ENCODE measurements at regions not wholly inside any gene's neighbourhood (a gene's known extent, or its start where the extent isn't known, plus 50 kb on each side); places are given as distances from the start of the nearest gene placed in this dataset.

GRCh38 chr10:128538671-128539070, 412.4 kb upstream of the MKI67 start:
- Histone ChIP-seq H3K4me3 (ENCODE audit: low read length in 2 of 2) (no peak overlapping the region), H3K36me3 (ENCODE audit: insufficient read depth, low read length) (no peaks in the 10 kb centered on the region), H3K4me1 (ENCODE audit: insufficient read depth, low read length) (no peaks in the 10 kb centered on the region), H3K9me3 (ENCODE audit: control insufficient read depth in 1 of 2, low read length in 2 of 2) (no peaks in the 10 kb centered on the region), H3K27ac (ENCODE audit: low read depth, low read length) (no peak overlapping the region), H3K27me3 (ENCODE audit: insufficient read depth, low read length) (peaks cover 6% of the 10 kb centered on the region)
- POLR2A ChIA-PET (ENCODE audit: partially characterized antibody) = no interaction called here
- Mint-ChIP-seq H3K27me3 (peaks cover 23 to 28% of the 10 kb centered on the region in 2 donors), H3K4me1 (no peaks in the 10 kb centered on the region), H3K9me3 (peaks cover 0 to 2% (median 0%) of the 10 kb centered on the region in 8 donors), H3K4me3 (no peak overlapping the region), H3K36me3 (no peaks in the 10 kb centered on the region), H3K27ac (no peak overlapping the region)
- intact Hi-C loops (cut with micrococcal nuclease) = no loop called here
- CTCF ChIA-PET (ENCODE audit: partially characterized antibody) = no interaction called here
- DNase-seq = no peak

- no peak overlapping the region for H3K4me3 ChIP-seq (ENCODE audit: low read length in 2 of 2)
- Mint-ChIP-seq H3K4me3 (no peak overlapping the region), H3K9me3 (peaks cover 0 to 2% (median 0%) of the 10 kb centered on the region in 8 donors), H3K4me1 (no peaks in the 10 kb centered on the region), H3K27ac (no peak overlapping the region), H3K27me3 (peaks cover 23 to 28% of the 10 kb centered on the region in 2 donors), H3K36me3 (no peaks in the 10 kb centered on the region)
- no peaks in the 10 kb centered on the region for H3K4me1 ChIP-seq (ENCODE audit: insufficient read depth, low read length)
- H3K9me3 ChIP-seq (ENCODE audit: control insufficient read depth in 1 of 2, low read length in 2 of 2) = no peaks in the 10 kb centered on the region
- H3K36me3 ChIP-seq (ENCODE audit: insufficient read depth, low read length) = no peaks in the 10 kb centered on the region
- peaks cover 6% of the 10 kb centered on the region for H3K27me3 ChIP-seq (ENCODE audit: insufficient read depth, low read length)
- ChIA-PET POLR2A (ENCODE audit: partially characterized antibody) (no interaction called here), CTCF (ENCODE audit: partially characterized antibody) (no interaction called here)
- intact Hi-C loops (cut with micrococcal nuclease) = no loop called here
- DNase-seq = no peak
- H3K27ac ChIP-seq (ENCODE audit: low read depth, low read length) = no peak overlapping the region
These were observed 413.4 kb upstream of the MKI67 start for GRCh38 chr10:128539510-128540127.

DNA sequence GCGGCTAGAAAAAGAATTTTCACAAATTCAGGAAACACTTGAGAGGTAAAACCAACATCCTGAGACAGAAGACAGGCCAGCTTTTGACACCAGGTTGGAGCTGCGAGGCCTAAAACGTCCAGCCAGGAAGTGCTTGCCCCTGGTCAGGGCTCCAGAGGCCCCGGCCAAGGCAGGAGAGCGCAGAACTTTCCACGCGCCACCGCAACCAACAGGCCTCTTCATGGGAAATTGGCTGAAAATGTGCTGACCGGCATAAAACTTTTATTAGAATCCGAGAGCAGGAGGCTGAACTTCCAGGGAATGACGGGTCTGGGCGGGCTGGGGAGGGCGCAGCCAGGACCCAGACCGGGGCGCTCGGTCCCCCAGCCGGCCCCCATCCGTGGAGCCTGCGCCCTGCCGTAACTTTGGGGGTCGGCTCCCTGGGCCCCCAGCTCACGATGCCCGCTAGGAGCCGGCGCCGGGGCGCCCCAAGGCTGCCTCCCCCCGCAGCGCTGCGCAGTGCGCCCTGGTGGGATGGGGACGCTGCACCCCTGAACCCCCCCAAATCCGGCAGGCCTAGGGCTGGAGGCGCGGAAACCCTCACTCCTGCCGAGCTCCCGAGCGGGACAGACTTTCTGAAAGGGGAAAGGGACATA, 414.0 kb upstream of the MKI67 start:
- H3K27me3 Mint-ChIP-seq = peaks cover 20 to 26% of the 10 kb centered on the region in 2 donors
- no peaks in the 10 kb centered on the region for H3K36me3 Mint-ChIP-seq
- POLR2A ChIA-PET (ENCODE audit: partially characterized antibody) = no interaction called here
- Histone ChIP-seq H3K4me3 (ENCODE audit: low read length in 2 of 2) (no peak overlapping the region), H3K36me3 (ENCODE audit: insufficient read depth, low read length) (no peaks in the 10 kb centered on the region), H3K27me3 (ENCODE audit: insufficient read depth, low read length) (peaks cover 6% of the 10 kb centered on the region), H3K27ac (ENCODE audit: low read depth, low read length) (no peak overlapping the region), H3K9me3 (ENCODE audit: control insufficient read depth in 1 of 2, low read length in 2 of 2) (no peaks in the 10 kb centered on the region), H3K4me1 (ENCODE audit: insufficient read depth, low read length) (no peaks in the 10 kb centered on the region)
- peaks cover 0 to 2% (median 0%) of the 10 kb centered on the region in 8 donors for H3K9me3 Mint-ChIP-seq
- no peak overlapping the region for H3K4me3 Mint-ChIP-seq
- intact Hi-C loops (cut with micrococcal nuclease) = no loop called here
- CTCF ChIA-PET (ENCODE audit: partially characterized antibody) = no interaction called here
- no peak overlapping the region for H3K27ac Mint-ChIP-seq
- no peak for DNase-seq
- no peaks in the 10 kb centered on the region for H3K4me1 Mint-ChIP-seq

GRCh38 chr10:128540781-128541761, 414.8 kb upstream of the MKI67 start:
- Mint-ChIP-seq H3K4me3 (no peak overlapping the region), H3K36me3 (no peaks in the 10 kb centered on the region), H3K27me3 (peaks cover 17 to 25% of the 10 kb centered on the region in 2 donors), H3K4me1 (no peaks in the 10 kb centered on the region), H3K9me3 (peaks cover 0 to 2% (median 0%) of the 10 kb centered on the region in 8 donors), H3K27ac (no peak overlapping the region)
- intact Hi-C loops (cut with micrococcal nuclease) = no loop called here
- Histone ChIP-seq H3K27me3 (ENCODE audit: insufficient read depth, low read length) (peaks cover 6% of the 10 kb centered on the region), H3K36me3 (ENCODE audit: insufficient read depth, low read length) (no peaks in the 10 kb centered on the region), H3K27ac (ENCODE audit: low read depth, low read length) (no peak overlapping the region), H3K9me3 (ENCODE audit: control insufficient read depth in 1 of 2, low read length in 2 of 2) (no peaks in the 10 kb centered on the region), H3K4me1 (ENCODE audit: insufficient read depth, low read length) (no peaks in the 10 kb centered on the region), H3K4me3 (ENCODE audit: low read length in 2 of 2) (no peak overlapping the region)
- POLR2A ChIA-PET (ENCODE audit: partially characterized antibody) = no interaction called here
- DNase-seq = no peak
- CTCF ChIA-PET (ENCODE audit: partially characterized antibody) = no interaction called here

- peaks cover 0 to 2% (median 0%) of the 10 kb centered on the region in 8 donors for H3K9me3 Mint-ChIP-seq
- H3K4me3 ChIP-seq (ENCODE audit: low read length in 2 of 2) = no peak overlapping the region
- H3K27me3 ChIP-seq (ENCODE audit: insufficient read depth, low read length) = peaks cover 6% of the 10 kb centered on the region
- H3K4me3 Mint-ChIP-seq = no peak overlapping the region
- no peak overlapping the region for H3K27ac Mint-ChIP-seq
- intact Hi-C loops (cut with micrococcal nuclease) = no loop called here
- H3K4me1 Mint-ChIP-seq = no peaks in the 10 kb centered on the region
- H3K9me3 ChIP-seq (ENCODE audit: control insufficient read depth in 1 of 2, low read length in 2 of 2) = no peaks in the 10 kb centered on the region
- ChIA-PET CTCF (ENCODE audit: partially characterized antibody) (no interaction called here), POLR2A (ENCODE audit: partially characterized antibody) (no interaction called here)
- no peaks in the 10 kb centered on the region for H3K4me1 ChIP-seq (ENCODE audit: insufficient read depth, low read length)
- no peak overlapping the region for H3K27ac ChIP-seq (ENCODE audit: low read depth, low read length)
- H3K27me3 Mint-ChIP-seq = peaks cover 15 to 21% of the 10 kb centered on the region in 2 donors
- DNase-seq = no peak
- no peaks in the 10 kb centered on the region for H3K36me3 ChIP-seq (ENCODE audit: insufficient read depth, low read length)
- no peaks in the 10 kb centered on the region for H3K36me3 Mint-ChIP-seq
These were observed 415.8 kb upstream of the MKI67 start for GRCh38 chr10:128541926-128542475.

- Histone ChIP-seq H3K9me3 (ENCODE audit: control insufficient read depth in 1 of 2, low read length in 2 of 2) (no peaks in the 10 kb centered on the region), H3K27ac (ENCODE audit: low read depth, low read length) (no peak overlapping the region), H3K4me1 (ENCODE audit: insufficient read depth, low read length) (no peaks in the 10 kb centered on the region), H3K36me3 (ENCODE audit: insufficient read depth, low read length) (no peaks in the 10 kb centered on the region), H3K27me3 (ENCODE audit: insufficient read depth, low read length) (peaks cover 6% of the 10 kb centered on the region), H3K4me3 (ENCODE audit: low read length in 2 of 2) (no peak overlapping the region)
- CTCF ChIA-PET (ENCODE audit: partially characterized antibody) = no interaction called here
- POLR2A ChIA-PET (ENCODE audit: partially characterized antibody) = no interaction called here
- Mint-ChIP-seq H3K4me1 (no peaks in the 10 kb centered on the region), H3K4me3 (no peak overlapping the region), H3K27ac (no peak overlapping the region), H3K27me3 (peaks cover 15 to 20% of the 10 kb centered on the region in 2 donors), H3K36me3 (no peaks in the 10 kb centered on the region), H3K9me3 (peaks cover 0 to 2% (median 0%) of the 10 kb centered on the region in 8 donors)
- no peak for DNase-seq
- intact Hi-C loops (cut with micrococcal nuclease) = no loop called here
These were observed 416.4 kb upstream of the MKI67 start for GRCh38 chr10:128542659-128543058.

DNA sequence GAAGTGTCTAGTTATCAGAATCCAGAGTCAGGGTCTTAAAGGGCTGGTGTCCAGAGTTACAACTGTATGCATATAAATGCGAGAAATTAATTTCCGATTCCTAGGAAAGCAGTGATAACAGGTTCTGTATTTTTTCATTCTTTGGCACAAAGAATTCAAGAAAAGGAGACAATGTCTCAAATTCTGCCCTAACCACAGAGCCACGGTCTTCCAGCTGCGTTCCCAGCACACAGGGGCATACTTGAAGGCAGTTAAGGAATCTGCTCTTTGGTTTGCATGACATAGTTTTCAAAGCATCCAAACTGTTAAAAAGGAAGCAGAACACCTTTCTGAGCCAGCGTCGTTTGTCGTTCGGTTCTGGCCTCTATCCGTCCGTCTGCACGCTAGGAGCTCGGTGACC, 416.9 kb upstream of the MKI67 start:
- ChIA-PET POLR2A (ENCODE audit: partially characterized antibody) (no interaction called here), CTCF (ENCODE audit: partially characterized antibody) (no interaction called here)
- Mint-ChIP-seq H3K27ac (no peak overlapping the region), H3K9me3 (peaks cover 0 to 2% (median 0%) of the 10 kb centered on the region in 8 donors), H3K4me3 (no peak overlapping the region), H3K27me3 (peaks cover 13 to 20% of the 10 kb centered on the region in 2 donors), H3K4me1 (no peaks in the 10 kb centered on the region), H3K36me3 (no peaks in the 10 kb centered on the region)
- Histone ChIP-seq H3K27ac (ENCODE audit: low read depth, low read length) (no peak overlapping the region), H3K36me3 (ENCODE audit: insufficient read depth, low read length) (no peaks in the 10 kb centered on the region), H3K27me3 (ENCODE audit: insufficient read depth, low read length) (peaks cover 6% of the 10 kb centered on the region), H3K4me3 (ENCODE audit: low read length in 2 of 2) (no peak overlapping the region), H3K4me1 (ENCODE audit: insufficient read depth, low read length) (no peaks in the 10 kb centered on the region), H3K9me3 (ENCODE audit: control insufficient read depth in 1 of 2, low read length in 2 of 2) (no peaks in the 10 kb centered on the region)
- DNase-seq = no peak
- intact Hi-C loops (cut with micrococcal nuclease) = no loop called here

Data from CD4-positive, alpha-beta memory T cell (primary cell).